ENCODE measurements at regions not wholly inside any gene's neighbourhood (a gene's known extent, or its start where the extent isn't known, plus 50 kb on each side); places are given as distances from the start of the nearest gene placed in this dataset.
"Not testable (repeated sequence)": the region's sequence is repeated elsewhere in the genome, so short reads cannot be mapped to it uniquely, and the experiment has no call there.

DNA sequence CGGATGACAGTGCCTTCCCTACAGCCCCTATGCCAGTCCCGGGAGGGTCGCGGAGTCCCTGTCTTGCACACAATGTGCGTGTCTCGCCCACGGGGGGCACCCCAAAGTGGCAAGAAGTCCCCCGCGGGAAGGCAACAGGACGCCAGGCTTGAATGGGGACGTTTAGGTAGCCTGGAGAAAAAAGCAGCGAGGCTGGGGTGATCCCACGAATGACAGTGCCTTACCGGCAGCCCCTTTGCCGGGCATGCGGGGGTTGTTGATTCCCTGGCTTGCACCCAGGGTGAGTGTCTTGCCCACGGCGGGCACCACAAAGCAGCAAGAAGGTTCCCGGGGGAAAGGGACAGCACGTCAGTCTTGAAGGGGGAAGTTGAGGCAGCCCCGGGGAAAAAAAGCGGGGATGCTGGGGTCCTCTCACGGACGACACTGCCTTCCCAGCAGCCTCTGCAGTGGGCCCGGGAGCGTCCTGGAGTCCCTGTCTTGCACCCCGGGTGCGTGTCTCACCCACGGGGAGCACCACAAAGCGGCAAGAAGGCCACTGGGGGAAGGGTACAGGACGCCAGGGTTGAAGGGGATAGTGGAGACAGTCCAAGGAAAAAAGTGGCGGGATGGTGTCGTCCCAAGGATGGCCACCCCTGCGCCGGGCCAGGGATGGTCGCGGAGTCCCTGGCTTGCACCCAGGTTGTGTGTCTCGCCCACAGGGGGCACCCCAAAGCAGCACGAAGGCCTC lies 156.8 kb upstream of the ALG10B start:
- no peak for DNase-seq

DNA sequence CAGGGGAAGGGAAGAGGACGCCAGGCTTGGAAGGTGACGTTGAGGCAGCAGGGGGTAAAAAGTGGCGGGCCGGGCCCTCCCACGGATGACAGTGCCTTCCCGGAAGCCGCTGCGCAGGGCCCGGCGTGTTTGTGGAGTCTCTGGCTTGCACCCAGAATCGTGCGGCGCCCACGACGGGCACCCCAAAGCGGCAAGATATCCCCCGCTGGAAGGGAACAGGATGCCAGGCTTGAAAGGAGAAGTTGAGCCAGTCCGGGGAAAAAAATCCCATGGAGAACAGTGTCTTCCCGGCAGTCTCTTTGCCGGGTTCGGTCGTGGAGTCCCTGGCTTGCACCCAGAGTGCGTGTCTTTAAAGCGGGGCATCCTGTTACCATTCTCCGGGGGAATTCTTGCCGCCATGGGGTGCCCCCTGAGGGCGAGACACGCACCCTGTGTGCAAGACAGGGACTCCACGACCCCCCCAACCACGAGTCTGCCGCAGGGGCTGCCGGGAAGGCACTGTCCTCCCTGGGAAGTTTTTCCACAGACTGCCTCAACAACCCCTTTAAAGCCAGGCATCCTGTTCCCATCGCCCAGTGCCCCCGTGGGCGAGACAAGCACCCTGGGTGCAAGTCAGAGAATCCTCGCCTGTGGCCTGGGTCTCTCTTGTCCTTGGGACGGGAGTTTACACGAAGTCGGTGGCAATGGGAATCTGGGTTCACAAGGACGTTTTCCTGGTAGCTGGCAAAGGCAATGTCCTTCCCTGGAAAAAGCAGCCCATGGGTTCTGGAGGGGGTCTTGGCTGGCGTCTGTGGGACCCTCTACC lies 156.1 kb upstream of the ALG10B start:
- no peak for DNase-seq

DNA sequence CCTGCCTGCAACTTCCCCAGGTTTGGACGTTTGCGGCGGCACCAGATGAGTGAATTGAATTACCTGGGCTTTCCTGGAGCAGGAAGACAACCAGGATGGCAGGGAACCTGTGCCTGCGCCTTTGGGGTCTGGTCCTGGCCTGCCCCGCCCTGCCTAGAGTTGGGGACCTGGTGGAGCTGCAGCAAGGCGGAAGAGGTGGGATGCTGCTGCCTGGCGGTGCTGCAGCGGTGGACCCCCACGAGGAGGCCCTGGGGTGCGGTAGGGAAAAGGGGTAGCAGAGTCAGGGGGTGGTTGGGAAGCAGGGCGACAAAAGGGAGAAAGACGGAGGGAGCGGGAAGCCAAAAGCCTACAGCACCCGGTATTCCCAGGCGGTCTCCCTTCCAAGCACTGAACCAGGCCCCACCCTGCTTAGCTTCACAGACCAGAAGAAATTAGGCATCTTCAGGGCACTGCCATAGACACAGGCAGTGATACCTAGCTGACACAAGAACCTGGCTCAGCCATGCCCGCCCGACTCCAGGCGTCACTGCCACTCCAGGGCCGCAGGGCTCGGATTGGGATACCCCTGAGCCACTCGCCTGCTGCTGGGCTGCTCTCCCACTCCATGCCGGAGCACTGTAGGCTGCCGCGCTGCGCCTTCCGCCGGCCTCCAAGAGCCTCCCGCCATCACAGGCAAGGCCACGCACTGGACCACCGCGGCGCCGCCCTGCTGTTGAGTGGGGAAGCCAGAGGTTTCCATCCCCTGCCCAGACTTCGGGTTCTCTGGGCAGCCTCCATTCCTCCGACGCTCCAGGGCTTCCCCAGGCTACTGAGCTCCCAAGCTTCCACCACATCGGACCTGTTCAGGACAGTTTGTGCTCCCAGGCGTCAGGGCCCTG lies 155.2 kb upstream of the ALG10B start:
- no peak for DNase-seq

DNA sequence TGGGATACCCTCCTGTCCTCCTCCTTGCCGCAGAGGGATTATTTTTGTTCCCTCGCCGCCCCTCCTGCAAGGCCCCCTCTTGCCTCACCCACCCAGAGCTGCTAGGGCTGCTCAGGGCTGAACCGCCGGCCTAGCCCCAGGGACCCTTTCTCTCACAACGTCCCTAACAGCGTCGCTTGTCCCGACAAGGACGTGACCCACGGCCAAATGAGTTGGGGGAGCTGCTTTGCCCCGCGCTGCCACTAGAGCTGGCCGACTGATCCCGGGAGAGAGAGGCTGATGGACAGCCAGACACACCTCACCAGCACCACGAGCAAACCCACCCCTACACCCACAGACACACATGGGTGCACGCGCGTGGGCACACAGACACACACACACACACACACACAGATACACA lies 154.6 kb upstream of the ALG10B start:
- no peak for DNase-seq

DNA sequence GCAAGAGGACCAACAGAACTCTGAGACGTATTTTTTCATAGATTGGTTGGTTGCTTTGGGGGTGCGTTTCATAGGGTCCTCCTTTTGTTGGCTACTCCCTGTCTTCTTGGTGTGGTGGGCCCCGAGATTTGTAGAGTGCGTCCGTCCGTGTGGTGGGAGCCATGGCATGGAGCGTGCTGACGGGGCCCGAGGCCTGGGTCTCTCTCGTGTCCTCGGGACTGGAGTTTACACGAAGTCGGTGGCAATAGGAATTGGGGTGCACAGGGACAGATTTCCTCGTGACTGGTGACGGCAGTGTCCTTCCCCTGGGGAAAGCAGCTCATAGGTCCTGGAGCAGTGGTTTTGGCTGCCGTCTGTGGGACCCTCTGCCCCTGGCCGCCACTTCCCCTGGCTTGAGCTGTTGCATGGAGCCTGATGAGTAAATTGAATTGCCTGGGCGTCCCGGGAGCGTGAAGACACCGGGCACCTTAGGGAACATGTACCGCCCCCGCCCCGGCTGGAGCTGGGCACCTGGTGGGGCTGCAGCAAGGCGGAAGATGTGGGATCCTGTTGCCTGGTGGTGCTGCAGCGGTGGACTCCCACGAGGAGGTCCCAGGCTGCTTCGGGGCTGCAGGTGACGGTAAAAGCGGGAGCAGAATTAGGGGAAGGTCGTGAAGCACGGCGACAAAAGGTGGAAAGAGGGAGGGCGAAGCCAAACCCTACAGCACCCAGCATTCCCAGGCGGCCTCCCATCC lies 153.7 kb upstream of the ALG10B start:
- no peak for DNase-seq

DNA sequence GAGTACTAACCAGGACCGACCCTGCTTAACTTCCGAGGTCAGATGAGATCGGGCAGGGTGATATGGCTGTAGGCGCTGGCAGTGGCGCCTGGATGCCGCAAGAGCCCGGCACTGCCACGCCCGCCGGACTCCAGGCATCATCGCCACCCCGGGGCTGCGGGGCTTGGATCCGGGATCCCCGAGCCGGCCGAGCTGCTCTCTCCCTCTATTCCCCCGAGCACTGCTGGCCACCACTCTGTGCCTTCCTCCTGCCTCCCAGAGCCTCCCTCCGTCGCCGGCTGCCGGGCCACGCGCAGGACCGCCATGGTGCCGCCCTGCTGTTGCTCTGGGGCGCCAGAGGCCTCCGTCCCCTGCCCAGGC lies 153.2 kb upstream of the ALG10B start:
- no peak for DNase-seq

DNA sequence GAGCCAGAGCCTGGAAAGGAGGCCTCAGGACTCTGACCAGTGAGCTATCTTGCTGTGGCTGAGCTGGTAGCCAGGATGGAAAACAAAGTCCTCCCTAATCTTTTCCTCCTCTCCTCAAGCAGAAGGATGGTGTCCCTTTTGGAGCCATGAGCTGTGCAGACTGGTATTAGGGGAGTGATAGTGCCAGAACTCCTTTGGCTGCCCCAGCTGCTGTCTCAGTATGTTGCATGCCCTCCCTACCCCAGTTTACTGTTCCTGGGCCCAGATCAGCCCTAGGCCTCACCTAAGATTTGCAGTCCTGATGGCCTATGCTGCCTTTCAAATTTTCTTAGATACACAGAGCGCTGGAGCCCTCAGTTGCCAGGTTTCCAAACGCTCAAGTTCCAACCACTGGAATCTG lies 150.3 kb upstream of the ALG10B start:
- no peak for DNase-seq

DNA sequence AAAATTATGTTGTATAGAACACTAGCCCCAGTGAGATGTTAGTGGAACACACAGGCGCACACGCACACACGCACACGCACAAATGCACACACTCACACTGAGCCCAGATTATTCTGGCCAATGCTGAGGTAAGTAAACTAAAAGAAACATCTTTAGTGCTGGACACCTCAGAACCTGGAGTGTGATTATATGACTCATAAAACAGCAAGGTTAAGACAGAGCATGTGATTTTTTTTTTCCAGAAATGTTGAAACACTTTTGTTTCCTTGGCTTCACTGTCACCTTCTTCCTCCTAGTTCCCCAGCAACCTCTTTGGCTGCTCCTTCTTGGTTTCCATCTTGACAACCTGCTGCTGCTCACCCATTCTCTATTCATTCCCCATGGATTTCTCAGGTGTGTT lies 141.0 kb upstream of the ALG10B start:
- DNase-seq = no peak

DNA sequence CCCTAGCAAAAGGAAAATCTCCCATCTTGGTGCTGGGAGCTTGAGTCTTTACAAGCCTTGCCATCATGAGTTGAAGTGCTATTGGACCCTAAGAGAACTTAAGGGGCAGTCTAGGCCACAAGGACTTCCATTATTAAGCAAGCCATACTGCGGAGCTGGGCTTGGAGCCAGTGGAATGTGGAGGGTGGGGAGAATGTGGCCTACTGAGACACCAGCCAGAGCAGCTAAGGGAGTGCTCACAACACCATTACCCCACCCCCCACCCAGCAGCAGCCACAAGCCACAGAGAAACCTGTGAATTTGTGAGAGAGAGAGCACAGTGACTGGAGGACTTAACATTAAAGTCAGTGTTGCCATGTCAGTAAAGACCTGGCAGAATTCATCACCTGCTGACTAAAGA lies 133.0 kb upstream of the ALG10B start:
- not testable (repeated sequence) for DNase-seq

DNA sequence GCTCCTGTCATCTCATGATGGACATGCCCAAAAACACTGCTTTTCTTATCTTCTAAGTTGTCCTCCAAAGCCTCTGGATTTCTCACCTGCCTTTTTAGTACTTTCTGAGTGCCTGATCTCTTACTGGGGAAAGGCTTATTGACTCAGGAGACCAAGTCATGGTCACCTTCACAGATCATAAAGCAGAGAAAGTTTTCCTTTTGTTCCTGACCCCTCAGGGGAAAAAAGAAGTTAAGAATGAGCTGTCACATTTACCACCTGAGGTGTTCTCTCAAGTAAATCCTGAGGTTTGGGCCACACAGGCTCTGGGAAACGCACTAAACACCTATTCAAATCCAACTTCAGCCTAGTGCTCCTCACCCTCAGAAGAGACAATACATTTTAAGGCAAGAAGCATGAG lies 119.3 kb upstream of the ALG10B start:
- not testable (repeated sequence) for DNase-seq

DNA sequence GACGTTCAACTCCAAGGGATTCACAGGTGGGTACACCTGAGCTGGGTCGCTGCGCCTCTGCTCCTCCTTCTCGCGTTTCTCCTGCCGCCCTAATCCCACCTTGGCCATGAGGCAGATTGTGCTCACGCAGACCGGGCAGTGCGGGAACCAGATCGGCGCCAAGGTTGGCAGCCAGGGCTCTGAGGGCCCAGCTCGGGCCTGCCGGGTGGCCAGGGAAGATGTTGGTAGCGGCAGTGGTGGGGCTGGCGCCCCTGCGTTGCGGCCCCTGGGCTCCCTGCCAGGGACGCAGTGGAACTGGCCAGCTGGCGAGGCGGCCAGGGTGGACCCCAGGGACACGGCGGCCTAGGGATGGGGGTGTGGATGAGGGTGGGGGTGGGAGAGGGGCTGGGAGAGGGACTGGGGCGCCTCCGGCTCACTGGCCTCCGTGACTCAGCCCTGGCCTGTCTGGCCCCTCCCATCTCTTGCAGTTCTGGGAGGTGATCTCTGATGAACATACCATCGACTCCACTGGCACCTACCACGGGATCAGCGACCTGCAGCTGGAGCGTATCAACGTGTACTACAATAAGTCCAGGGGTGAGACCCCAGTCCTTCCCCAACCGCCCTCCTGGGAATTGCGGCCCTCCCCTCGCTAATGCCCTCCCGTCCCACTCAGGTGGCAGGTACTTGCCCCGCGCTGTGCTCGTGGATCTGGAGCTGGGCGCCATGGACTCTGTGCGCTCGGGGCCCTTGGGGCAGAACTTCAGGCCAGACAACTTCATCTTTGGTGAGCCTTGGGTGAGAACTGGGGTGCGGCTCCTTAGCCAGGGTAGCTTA lies 114.9 kb upstream of the ALG10B start:
- no peak for DNase-seq

DNA sequence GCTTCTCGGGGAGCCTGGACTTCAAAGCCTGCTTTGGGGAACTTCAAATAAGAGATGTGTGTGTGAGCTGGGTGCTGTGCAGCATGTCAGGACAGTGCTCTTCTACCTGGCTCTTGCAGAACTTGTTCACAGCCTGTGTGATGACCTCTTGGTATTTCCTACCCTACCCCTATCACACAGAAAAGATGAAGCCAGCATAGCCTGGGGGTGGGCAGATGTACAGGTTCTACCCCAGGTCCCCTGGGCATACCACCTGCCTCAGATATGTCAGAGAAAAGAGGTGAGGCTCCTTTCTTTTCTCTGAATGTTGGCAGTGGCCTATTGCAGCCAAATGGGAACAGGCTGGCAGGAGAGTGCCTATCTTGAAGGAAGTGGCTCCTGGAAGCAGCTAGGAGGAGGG lies 111.7 kb upstream of the ALG10B start:
- DNase-seq = no peak

DNA sequence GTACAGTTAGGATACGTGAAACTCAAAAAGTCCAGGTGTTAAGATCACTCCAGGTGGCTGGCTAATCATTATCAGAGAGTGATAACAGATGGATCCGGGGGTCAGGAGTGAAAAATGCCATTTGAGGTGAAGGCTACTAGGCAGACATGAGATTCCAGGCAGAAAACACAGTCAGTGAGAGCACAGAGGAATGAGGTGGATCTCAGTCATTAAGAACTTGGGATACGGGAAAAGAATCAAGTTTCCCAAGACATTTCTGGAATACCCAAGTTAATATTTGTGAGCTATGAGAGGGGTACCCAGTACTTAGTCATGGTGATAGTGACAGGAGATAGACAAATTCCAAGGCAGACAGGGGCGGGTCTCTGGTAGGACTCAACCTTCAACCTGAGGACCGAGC lies 94.6 kb upstream of the ALG10B start:
- no peak for DNase-seq

DNA sequence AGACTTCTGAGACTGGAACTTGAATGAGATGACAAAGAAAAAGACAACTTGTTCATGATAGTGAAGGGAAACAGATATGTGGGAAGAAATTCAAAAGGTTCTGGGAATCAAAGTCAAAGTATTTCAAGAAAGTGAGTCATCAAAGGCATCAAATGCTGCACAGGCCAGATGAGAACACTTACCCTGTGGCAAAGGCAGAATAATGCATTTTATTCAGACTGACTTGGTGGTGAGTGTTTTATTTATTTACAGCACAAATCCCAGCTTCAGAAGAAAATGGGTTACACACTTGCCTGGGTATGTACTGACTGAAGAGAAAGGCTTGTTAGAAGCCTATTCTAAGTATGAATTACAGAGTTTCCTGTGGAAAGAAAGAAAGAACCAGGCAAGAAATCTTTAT lies 78.2 kb upstream of the ALG10B start:
- DNase-seq = not testable (repeated sequence)

DNA sequence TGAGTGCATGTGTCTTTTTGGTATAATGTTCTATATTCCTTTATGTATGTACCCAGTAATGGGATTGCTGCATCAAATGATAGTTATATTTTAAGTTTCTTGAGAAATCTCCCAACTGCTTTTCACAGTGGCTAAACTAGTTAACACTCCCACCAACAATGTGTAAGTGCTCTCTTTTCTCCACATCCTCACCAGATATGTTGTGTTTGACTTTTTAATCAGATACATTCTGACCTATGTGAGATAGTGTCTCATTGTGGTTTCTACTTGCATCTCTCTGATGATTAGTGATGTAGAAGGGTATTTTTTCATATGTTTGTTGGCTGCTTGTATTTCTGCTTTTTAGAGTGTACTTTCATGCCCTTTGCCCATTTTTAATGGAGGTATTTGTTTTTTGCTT lies 62.8 kb upstream of the ALG10B start:
- no peak for DNase-seq

DNA sequence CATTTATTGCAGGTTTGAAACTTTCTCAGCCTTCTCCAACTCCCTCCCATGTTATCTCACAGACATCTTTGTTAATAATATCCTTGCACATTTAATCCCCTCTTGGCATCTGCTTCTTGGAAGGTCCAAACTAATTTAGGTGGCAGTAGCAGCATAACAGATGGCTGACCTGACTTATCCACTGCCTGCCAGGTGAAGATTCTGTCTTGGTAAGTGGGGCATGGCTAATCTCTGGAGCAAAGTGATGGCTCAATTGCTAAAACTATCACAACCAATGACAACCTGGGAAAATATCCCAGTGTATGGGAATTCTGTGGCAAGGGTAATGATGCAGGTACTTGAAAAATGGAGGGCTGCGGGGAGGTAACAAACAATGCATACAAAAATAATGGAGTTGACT lies 58.2 kb upstream of the ALG10B start:
- DNase-seq = no peak
